ENCODE measurements at regions not wholly inside any gene's neighbourhood (a gene's known extent, or its start where the extent isn't known, plus 50 kb on each side); places are given as distances from the start of the nearest gene placed in this dataset.

GRCh38 chrX:4994855-4995254, 1233.8 kb downstream of the NLGN4X start:
- WGBS, 2 donors = 86 to 92% methylated on average over 1 of the region's 1 CpG
- no peaks in the 10 kb centered on the region for H3K4me1 ChIP-seq (ENCODE audit: control insufficient read depth in 5 of 5, insufficient read depth in 5 of 5, low read length in 5 of 5)

GRCh38 chrX:4978613-4979012, 1250.1 kb downstream of the NLGN4X start:
- Histone ChIP-seq H3K4me1 (ENCODE audit: control insufficient read depth in 5 of 5, insufficient read depth in 5 of 5, low read length in 5 of 5) (no peaks in the 10 kb centered on the region), H3K4me3 (no peak overlapping the region), H3K36me3 (ENCODE audit: control insufficient read depth in 4 of 4, insufficient read depth in 4 of 4, low read length in 4 of 4) (no peaks in the 10 kb centered on the region), H3K9ac (ENCODE audit: insufficient read depth in 1 of 2, low read length in 2 of 2) (no peak overlapping the region), H3K27me3 (ENCODE audit: control insufficient read depth in 3 of 3, insufficient read depth in 3 of 3, low read length in 2 of 3) (no peaks in the 10 kb centered on the region), H3K9me3 (ENCODE audit: control insufficient read depth in 4 of 4, insufficient read depth in 3 of 4, low read length in 3 of 4) (peaks cover 0 to 2% (median 0%) of the 10 kb centered on the region in 4 donors), H3K27ac (ENCODE audit: low read depth in 1 of 2, low read length in 1 of 2) (no peak overlapping the region)
- DNase-seq (no peak), ATAC-seq (ENCODE audit: insufficient read depth, low FRiP score) (no peak)
- WGBS, 2 donors = 53 to 74% methylated on average over 1 of the region's 1 CpG
- no peak for TF ChIP-seq CTCF (IDR thresholded peaks at IDR 0.05; ENCODE audit: control extremely low read depth, extremely low read depth)

More at GRCh38 chrX:4994855-4995254, 1233.8 kb downstream of the NLGN4X start:
- Histone ChIP-seq H3K27ac (ENCODE audit: low read depth in 1 of 2, low read length in 1 of 2) (no peak overlapping the region), H3K9me3 (ENCODE audit: control insufficient read depth in 4 of 4, insufficient read depth in 3 of 4, low read length in 3 of 4) (peaks cover 0 to 1% (median 0%) of the 10 kb centered on the region in 4 donors), H3K36me3 (ENCODE audit: control insufficient read depth in 4 of 4, insufficient read depth in 4 of 4, low read length in 4 of 4) (no peaks in the 10 kb centered on the region), H3K27me3 (ENCODE audit: control insufficient read depth in 3 of 3, insufficient read depth in 3 of 3, low read length in 2 of 3) (no peaks in the 10 kb centered on the region), H3K4me3 (no peak overlapping the region), H3K9ac (ENCODE audit: insufficient read depth in 1 of 2, low read length in 2 of 2) (no peak overlapping the region)
- no peak for DNase-seq
- no peak for TF ChIP-seq CTCF (IDR thresholded peaks at IDR 0.05; ENCODE audit: control extremely low read depth, extremely low read depth)
- ATAC-seq (ENCODE audit: insufficient read depth, low FRiP score) = no peak

GRCh38 chrX:4971646-4972045, 1257.0 kb downstream of the NLGN4X start:
- Histone ChIP-seq H3K27me3 (ENCODE audit: control insufficient read depth in 3 of 3, insufficient read depth in 3 of 3, low read length in 2 of 3) (no peaks in the 10 kb centered on the region), H3K9me3 (ENCODE audit: control insufficient read depth in 4 of 4, insufficient read depth in 3 of 4, low read length in 3 of 4) (no peaks in the 10 kb centered on the region), H3K4me3 (no peak overlapping the region), H3K36me3 (ENCODE audit: control insufficient read depth in 4 of 4, insufficient read depth in 4 of 4, low read length in 4 of 4) (no peaks in the 10 kb centered on the region), H3K9ac (ENCODE audit: insufficient read depth in 1 of 2, low read length in 2 of 2) (no peak overlapping the region), H3K27ac (ENCODE audit: low read depth in 1 of 2, low read length in 1 of 2) (no peak overlapping the region), H3K4me1 (ENCODE audit: control insufficient read depth in 5 of 5, insufficient read depth in 5 of 5, low read length in 5 of 5) (no peaks in the 10 kb centered on the region)
- DNase-seq (no peak), ATAC-seq (ENCODE audit: insufficient read depth, low FRiP score) (no peak)
- 84 to 92% methylated on average over 2 of the region's 2 CpGs for WGBS, 2 donors
- TF ChIP-seq CTCF (IDR thresholded peaks at IDR 0.05; ENCODE audit: control extremely low read depth, extremely low read depth) = no peak

- Histone ChIP-seq H3K4me3 (no peak overlapping the region), H3K9me3 (ENCODE audit: control insufficient read depth in 4 of 4, insufficient read depth in 3 of 4, low read length in 3 of 4) (no peaks in the 10 kb centered on the region), H3K27me3 (ENCODE audit: control insufficient read depth in 3 of 3, insufficient read depth in 3 of 3, low read length in 2 of 3) (peaks cover 0 to 12% (median 0%) of the 10 kb centered on the region in 3 donors), H3K27ac (ENCODE audit: low read depth in 1 of 2, low read length in 1 of 2) (no peak overlapping the region), H3K36me3 (ENCODE audit: control insufficient read depth in 4 of 4, insufficient read depth in 4 of 4, low read length in 4 of 4) (no peaks in the 10 kb centered on the region), H3K9ac (ENCODE audit: insufficient read depth in 1 of 2, low read length in 2 of 2) (no peak overlapping the region), H3K4me1 (ENCODE audit: control insufficient read depth in 5 of 5, insufficient read depth in 5 of 5, low read length in 5 of 5) (no peaks in the 10 kb centered on the region)
- ATAC-seq (ENCODE audit: insufficient read depth, low FRiP score) = no peak
- no peak for DNase-seq
- 73 to 92% methylated on average over 3 of the region's 3 CpGs for WGBS, 2 donors
- no peak for TF ChIP-seq CTCF (IDR thresholded peaks at IDR 0.05; ENCODE audit: control extremely low read depth, extremely low read depth)
These were observed 1250.7 kb upstream of the PRKX start for GRCh38 chrX:4964112-4964511.

All from lung (tissue), 11 donors.